HG02798 (cell line): ENCODE measurements at regions not wholly inside any gene's neighbourhood (a gene's known extent, or its start where the extent isn't known, plus 50 kb on each side); places are given as distances from the start of the nearest gene placed in this dataset.
A peak's percentile ranks its signal among the peaks of the same experiment; 100 is the strongest.
"Not testable (repeated sequence)": the region's sequence is repeated elsewhere in the genome, so short reads cannot be mapped to it uniquely, and the experiment has no call there.

Experiments
- ATAC-seq: cut with Tn5 transposase; IDR thresholded peaks from one replicate; pipeline ENCODE4 v1.9.1; 2021; ENCODE audit warnings: mild to moderate bottlenecking; ENCODE audit not compliant: unreplicated experiment, poor library complexity

GRCh38 chr3:194050782-194051320 lies 85.1 kb upstream of the HES1 start:
- no peak for ATAC-seq

- no peak for ATAC-seq
Observed at GRCh38 chr3:194051366-194052149, 84.4 kb upstream of the HES1 start.

GRCh38 chr3:194053136-194053535 lies 82.8 kb upstream of the HES1 start:
- ATAC-seq, result no peak

GRCh38 chr3:194054016-194054415 lies 81.9 kb upstream of the HES1 start:
- ATAC-seq, result no peak

- no peak for ATAC-seq
Observed at GRCh38 chr3:194054540-194054939, 81.4 kb upstream of the HES1 start.

GRCh38 chr3:194054961-194055360 lies 81.0 kb upstream of the HES1 start:
- no peak for ATAC-seq

GRCh38 chr3:194056323-194056722 lies 79.6 kb upstream of the HES1 start:
- ATAC-seq, result not testable (repeated sequence)

GRCh38 chr3:194056731-194057415 lies 79.1 kb upstream of the HES1 start:
- ATAC-seq, result no peak

- peak; percentile 16 for ATAC-seq
Observed at GRCh38 chr3:194057570-194058188, 78.3 kb upstream of the HES1 start.

GRCh38 chr3:194058189-194058571 lies 77.8 kb upstream of the HES1 start:
- peak; percentile 68 for ATAC-seq

GRCh38 chr3:194058753-194059152 lies 77.2 kb upstream of the HES1 start:
- ATAC-seq, result no peak

- no peak for ATAC-seq
Observed at GRCh38 chr3:194061421-194062030, 74.4 kb upstream of the HES1 start.

- ATAC-seq, result no peak
Observed at GRCh38 chr3:194062830-194063229, 73.1 kb upstream of the HES1 start.

- ATAC-seq, result no peak
Observed at GRCh38 chr3:194064380-194065332, 71.3 kb upstream of the HES1 start.

- not testable (repeated sequence) for ATAC-seq
Observed at GRCh38 chr3:194067327-194067726, 68.6 kb upstream of the HES1 start.

- no peak for ATAC-seq
Observed at GRCh38 chr3:194067949-194068362, 68.0 kb upstream of the HES1 start.

- no peak for ATAC-seq
Observed at GRCh38 chr3:194069421-194070219, 66.3 kb upstream of the HES1 start.

GRCh38 chr3:194070220-194070633 lies 65.7 kb upstream of the HES1 start:
- ATAC-seq, result no peak
